ENCODE measurements at regions not wholly inside any gene's neighbourhood (a gene's known extent, or its start where the extent isn't known, plus 50 kb on each side); places are given as distances from the start of the nearest gene placed in this dataset.
"Not testable (repeated sequence)": the region's sequence is repeated elsewhere in the genome, so short reads cannot be mapped to it uniquely, and the experiment has no call there.

DNA sequence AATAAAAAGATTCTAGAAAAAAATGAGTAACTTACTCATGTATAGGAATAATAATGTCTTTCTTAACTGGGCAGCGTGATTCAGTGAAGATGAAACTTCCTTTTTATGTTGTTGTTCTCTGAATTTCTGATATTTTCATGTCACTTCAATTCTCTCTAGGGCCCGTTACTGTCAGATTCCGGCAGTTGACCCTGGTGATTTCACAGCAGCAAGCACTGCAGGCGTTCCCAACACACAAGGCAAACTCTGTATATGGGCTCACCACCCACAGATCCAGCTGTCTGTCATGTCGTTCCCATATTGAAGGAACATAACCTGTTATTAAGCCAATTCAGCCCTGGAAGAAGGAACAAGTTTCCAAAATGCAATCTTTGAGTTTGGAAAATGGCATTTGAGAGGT, 288.3 kb upstream of the GALNTL6 start:
- TF ChIP-seq, protein P1, sequence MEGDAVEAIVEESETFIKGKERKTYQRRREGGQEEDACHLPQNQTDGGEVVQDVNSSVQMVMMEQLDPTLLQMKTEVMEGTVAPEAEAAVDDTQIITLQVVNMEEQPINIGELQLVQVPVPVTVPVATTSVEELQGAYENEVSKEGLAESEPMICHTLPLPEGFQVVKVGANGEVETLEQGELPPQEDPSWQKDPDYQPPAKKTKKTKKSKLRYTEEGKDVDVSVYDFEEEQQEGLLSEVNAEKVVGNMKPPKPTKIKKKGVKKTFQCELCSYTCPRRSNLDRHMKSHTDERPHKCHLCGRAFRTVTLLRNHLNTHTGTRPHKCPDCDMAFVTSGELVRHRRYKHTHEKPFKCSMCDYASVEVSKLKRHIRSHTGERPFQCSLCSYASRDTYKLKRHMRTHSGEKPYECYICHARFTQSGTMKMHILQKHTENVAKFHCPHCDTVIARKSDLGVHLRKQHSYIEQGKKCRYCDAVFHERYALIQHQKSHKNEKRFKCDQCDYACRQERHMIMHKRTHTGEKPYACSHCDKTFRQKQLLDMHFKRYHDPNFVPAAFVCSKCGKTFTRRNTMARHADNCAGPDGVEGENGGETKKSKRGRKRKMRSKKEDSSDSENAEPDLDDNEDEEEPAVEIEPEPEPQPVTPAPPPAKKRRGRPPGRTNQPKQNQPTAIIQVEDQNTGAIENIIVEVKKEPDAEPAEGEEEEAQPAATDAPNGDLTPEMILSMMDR (IDR thresholded peaks at IDR 0.05; ENCODE audit: insufficient read depth, low read depth, low read length, missing control alignments), result no peak
- H3K4me3 ChIP-seq (ENCODE audit: low read depth, low read length), result no peak overlapping the region
- DNase-seq (ENCODE audit: low read depth), result no peak

DNA sequence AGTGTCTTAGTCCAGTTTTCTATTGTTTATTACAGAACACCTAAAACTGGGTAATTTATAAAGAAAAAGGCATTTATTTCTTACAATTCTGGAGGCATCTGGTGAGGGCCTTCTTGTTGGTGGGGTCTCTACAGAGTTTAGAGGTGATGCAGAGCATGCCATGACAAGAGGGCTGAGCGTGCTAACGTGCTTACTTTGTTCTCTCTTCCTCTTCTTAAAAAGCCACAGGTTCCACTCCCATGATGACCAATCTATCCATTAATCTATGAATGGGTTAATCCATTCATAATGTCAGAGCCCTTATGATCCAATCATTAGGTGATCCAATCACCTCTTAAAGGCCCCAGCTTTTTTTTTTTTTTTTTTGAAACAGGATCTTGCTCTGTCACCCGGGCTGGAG, 291.5 kb upstream of the GALNTL6 start:
- H3K4me3 ChIP-seq (ENCODE audit: low read depth, low read length), result no peak overlapping the region
- no peak for DNase-seq (ENCODE audit: low read depth)
- TF ChIP-seq, protein P1 (IDR thresholded peaks at IDR 0.05; ENCODE audit: insufficient read depth, low read depth, low read length, missing control alignments), result no peak

DNA sequence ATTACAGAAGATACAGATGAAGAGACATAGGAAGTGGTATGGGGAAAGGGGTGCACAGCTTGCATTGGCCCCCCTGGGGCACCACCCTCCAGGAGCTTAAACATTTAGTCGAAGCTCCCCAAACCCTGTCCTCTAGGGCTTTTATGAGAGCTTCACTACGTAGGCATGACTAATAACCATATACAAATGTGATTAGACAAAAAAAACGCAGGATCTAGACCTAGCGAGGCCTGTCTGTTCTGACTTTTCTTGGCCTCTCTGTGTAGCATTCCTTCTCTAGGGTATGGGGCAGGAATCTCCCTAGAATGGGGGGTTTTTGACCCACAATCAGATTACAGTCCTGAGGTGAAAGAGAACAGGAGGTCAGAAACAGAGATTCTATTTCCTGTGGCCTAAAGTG, 293.7 kb upstream of the GALNTL6 start:
- TF ChIP-seq, protein P1 (IDR thresholded peaks at IDR 0.05; ENCODE audit: insufficient read depth, low read depth, low read length, missing control alignments), result no peak
- no peak overlapping the region for H3K4me3 ChIP-seq (ENCODE audit: low read depth, low read length)
- no peak for DNase-seq (ENCODE audit: low read depth)

DNA sequence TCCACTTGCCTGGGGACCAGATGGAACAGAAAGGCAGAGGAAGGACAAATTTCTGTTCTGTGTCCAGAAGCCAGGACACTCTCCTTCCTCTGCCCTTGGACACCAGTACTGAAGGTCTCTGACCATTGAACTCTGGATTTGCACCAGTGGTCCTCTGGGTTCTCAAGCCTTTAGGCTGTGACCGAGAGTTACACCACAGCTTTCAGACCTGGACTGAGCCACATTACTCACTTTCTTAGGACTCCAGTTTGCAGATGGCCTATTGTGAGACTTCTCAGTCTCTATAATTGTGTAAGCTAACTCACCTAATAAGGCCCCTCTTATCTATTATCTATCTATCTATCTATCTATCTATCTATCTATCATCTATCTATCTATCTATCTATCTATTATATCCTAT, 295.3 kb upstream of the GALNTL6 start:
- TF ChIP-seq, protein P1 (IDR thresholded peaks at IDR 0.05; ENCODE audit: insufficient read depth, low read depth, low read length, missing control alignments), result no peak
- no peak overlapping the region for H3K4me3 ChIP-seq (ENCODE audit: low read depth, low read length)
- DNase-seq (ENCODE audit: low read depth), result peak; percentile 25

DNA sequence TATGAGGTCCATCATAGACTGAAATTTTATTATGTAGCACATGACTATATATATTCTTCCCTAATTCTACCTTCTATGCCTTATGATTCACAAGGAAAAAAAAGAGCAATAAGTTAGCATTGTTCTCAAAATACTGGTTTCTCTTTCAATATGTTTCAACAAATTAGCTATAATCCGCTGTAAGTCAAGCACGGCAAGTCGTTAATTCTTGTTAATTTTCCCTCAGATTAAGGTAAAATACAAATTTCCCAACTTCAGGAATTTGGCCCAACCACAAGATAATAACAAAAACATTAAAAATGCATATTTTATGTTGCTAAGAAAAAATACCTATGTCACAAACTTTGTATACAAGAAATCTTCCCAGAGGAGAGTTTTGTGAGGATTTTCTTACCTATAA, 296.5 kb upstream of the GALNTL6 start:
- no peak overlapping the region for H3K4me3 ChIP-seq (ENCODE audit: low read depth, low read length)
- TF ChIP-seq, protein P1 (IDR thresholded peaks at IDR 0.05; ENCODE audit: insufficient read depth, low read depth, low read length, missing control alignments), result no peak
- DNase-seq (ENCODE audit: low read depth), result no peak

DNA sequence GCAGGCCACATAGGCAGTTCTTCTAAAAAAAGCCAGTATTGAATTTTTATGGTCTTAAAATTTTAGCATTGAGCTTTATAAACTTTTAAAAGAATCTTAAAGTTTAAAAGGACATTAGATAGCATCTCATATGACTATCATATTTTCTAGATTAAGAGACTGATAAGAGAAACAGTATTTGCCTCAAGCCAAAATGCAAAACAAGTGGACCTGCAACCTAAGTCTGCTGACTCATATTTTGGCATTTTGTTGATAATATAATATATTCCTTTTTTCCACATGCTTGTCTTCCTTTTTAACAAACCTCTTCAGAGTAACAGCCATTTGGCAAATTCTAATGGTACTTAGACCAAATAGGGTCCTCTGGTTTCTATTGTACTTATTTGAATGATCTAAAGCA, 328.5 kb upstream of the GALNTL6 start:
- no peak for DNase-seq (ENCODE audit: low read depth)
- TF ChIP-seq, protein P1 (IDR thresholded peaks at IDR 0.05; ENCODE audit: insufficient read depth, low read depth, low read length, missing control alignments), result no peak

DNA sequence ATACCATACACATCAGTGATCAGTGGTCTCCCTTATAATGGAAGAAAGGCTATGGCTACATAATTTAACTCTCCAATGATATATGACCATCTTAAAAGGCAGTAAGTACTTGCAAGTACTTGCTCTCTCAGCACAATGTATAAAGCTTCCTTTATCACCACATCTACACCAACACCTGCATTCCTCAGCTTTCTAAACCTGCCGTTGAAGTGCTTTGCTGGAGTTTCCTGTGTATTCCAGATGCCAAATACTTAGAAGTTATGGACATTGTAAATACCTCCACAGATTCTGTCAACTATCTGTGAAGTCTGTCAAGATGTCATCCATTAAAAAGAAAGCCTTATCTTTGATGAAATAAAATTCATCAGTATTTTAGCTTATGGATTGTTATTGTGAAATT, 335.0 kb upstream of the GALNTL6 start:
- DNase-seq (ENCODE audit: low read depth), result no peak
- H3K4me3 ChIP-seq (ENCODE audit: low read depth, low read length), result no peak overlapping the region
- TF ChIP-seq, protein P1 (IDR thresholded peaks at IDR 0.05; ENCODE audit: insufficient read depth, low read depth, low read length, missing control alignments), result no peak

More for the DNA sequence above, 328.5 kb upstream of the GALNTL6 start:
- no peak overlapping the region for H3K4me3 ChIP-seq (ENCODE audit: low read depth, low read length)

DNA sequence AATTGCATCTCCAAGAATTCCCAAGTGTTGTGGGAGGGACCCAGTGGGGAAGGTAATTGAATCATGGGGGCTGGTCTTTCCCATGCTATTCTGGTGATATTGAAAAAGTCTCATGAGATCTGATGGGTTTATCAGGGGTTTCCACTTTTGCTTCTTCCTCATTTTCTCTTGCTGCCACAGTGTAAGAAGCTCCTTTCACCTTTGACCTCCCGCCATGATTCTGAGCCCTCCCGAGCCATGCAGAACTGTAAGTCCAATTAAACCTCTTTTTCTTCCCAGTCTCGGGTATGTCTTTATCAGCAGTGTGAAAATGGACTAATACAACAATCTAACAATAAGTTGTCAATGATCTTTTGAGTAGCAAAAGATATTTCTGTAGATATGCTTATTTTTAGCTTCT, 338.1 kb upstream of the GALNTL6 start:
- not testable (repeated sequence) for DNase-seq (ENCODE audit: low read depth); H3K4me3 ChIP-seq (ENCODE audit: low read depth, low read length)
